Spleen (tissue), 7 donors: ENCODE measurements at regions not wholly inside any gene's neighbourhood (a gene's known extent, or its start where the extent isn't known, plus 50 kb on each side); places are given as distances from the start of the nearest gene placed in this dataset.

Experiments used
- CTCF ChIP-seq, 11 experiments: fragments of 200-600 bp in 7 of 11; fragments of 450-650 bp in 4 of 11; sonication (generic) in 4 of 11; IDR thresholded peaks in 8 of 11; conservative IDR thresholded peaks in 3 of 11; 1 replicate in 7 of 11; 2 replicates in 4 of 11; pipeline versions ENCODE4 v1.4.0 to v1.8.0; 2016 to 2021; ENCODE audit warnings: antibody characterized with exemption in 11 of 11, inconsistent platforms in 4 of 11, mild to moderate bottlenecking in 1 of 11
- POLR2A ChIP-seq, 3 donors: fragments of 450-650 bp; IDR thresholded peaks; one replicate each; pipeline ENCODE4 v1.5.1; 2017; ENCODE audit warnings: antibody characterized with exemption in 3 of 3, mild to moderate bottlenecking in 1 of 3
- POLR2AphosphoS5 ChIP-seq, 3 donors: sonication (generic); formaldehyde crosslinking; IDR thresholded peaks; one replicate each; pipeline ENCODE4 v1.5.1; 2017; ENCODE audit warnings: antibody characterized with exemption in 3 of 3
- donor health status: DM: no; HTN: no; CAD: no; lungs with moderate emphysema.
- donor health status: DM: no; HTN: no; CAD: no.
- donor health status: DM: no; HTN: no; CAD: no.

GRCh38 chr11:92440701-92441442, 216.3 kb downstream of the FAT3 start:
- TF ChIP-seq POLR2A (IDR thresholded peaks at IDR 0.05) (no peak), CTCF (IDR thresholded peaks at IDR 0.05 in 8 of 11, conservative IDR thresholded peaks at IDR 0.05 in 3 of 11) (no peak), POLR2AphosphoS5 (IDR thresholded peaks at IDR 0.05) (no peak)
